Hematopoietic multipotent progenitor cell treated with erythropoietin and hydrocortisone succinate and interleukin-3 and kit ligand, for 6 days (in vitro differentiated cells): ENCODE measurements at regions not wholly inside any gene's neighbourhood (a gene's known extent, or its start where the extent isn't known, plus 50 kb on each side); places are given as distances from the start of the nearest gene placed in this dataset.

ENCODE experiments used
- DNase-seq: peaks from one replicate; pipeline ENCODE4 v3.0.0-alpha.2; 2015

GRCh38 chr14:104444159-104445030, 135.2 kb upstream of the C14orf180 start:
- DNase-seq: no peak

GRCh38 chr14:104445086-104445485, 134.5 kb upstream of the C14orf180 start:
- no peak for DNase-seq

DNA sequence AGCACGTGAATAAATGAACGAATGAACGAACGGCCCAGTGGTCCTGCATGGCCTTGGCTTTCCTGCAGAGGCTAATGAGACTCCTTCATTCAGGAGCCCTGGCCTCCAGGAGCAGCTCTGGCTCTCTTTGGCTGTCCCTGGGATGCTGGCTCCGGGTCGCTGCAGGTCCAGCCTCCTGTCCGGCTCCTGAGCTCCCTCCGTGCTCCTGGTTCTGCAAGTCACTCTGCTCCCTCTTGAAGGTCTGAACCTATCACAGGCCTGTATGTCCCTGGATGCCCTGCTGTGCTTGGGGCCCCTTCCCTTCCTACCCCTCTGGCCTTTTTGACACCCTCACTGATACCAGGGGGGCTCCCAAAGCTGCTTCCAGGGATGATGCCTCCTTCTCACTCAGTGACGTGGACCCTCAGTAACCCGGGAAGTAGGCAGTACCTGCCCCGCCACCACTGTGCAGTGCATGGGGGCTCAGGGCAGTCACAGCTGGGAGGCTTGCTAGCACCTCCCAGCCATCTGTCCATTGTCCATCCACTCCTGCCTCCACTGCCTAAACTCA, 133.7 kb upstream of the C14orf180 start:
- DNase-seq: no peak

- no peak for DNase-seq
Observed at GRCh38 chr14:104446611-104447010, 133.0 kb upstream of the C14orf180 start.

DNA sequence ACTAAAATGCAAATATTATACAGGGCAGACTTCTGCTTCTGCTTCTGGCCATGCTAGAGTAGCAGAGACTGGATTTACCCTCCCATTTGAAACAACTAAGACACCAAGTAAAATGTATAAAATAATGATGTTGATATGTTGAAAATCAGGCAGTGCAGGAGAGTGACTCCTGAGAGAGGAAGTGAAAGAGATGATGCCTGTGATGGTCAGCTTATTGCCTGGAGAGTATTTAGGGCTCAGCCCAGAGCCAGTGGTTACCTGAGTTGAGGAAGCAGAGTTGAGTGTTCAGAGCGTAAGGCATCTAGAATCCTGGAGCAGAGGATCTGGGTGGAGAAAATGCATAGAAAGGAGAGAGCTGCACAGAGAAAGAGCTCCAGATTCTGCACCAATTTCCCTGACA, 131.8 kb upstream of the C14orf180 start:
- no peak for DNase-seq

- no peak for DNase-seq
Observed at GRCh38 chr14:104448321-104448720, 131.2 kb upstream of the C14orf180 start.

GRCh38 chr14:104448721-104449120, 130.8 kb upstream of the C14orf180 start:
- DNase-seq: no peak

DNA sequence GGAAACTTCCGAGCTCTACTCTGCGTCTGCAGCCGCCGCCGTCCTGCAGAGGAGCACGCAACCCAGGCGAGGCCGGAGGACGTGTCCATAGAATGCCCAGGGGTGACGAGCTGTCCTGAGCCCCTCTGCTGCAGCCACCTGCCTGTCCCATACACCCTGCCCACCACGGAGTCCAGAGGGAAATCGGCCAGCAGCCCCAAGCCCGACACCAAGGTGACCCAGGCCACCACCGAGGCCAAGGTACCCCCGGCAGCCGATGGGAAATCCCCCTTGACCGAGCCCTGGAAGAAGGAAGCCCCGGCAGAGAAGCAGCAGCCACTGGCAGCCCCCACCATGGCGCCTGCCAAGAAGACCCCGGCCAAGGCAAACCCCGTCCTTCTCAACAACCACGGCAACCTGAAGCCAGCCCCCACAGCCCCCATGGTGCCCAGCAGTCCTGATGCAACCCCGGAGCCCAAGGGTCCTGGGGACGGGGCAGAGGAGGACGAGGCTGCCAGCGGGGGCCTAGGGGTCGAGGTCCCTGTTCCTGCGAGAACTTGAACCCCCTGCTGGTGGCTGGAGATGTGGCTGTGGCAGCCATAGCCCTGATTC, 128.7 kb upstream of the C14orf180 start:
- DNase-seq: no peak

GRCh38 chr14:104451474-104451873, 128.1 kb upstream of the C14orf180 start:
- no peak for DNase-seq

GRCh38 chr14:104458845-104459244, 120.7 kb upstream of the C14orf180 start:
- no peak for DNase-seq

DNA sequence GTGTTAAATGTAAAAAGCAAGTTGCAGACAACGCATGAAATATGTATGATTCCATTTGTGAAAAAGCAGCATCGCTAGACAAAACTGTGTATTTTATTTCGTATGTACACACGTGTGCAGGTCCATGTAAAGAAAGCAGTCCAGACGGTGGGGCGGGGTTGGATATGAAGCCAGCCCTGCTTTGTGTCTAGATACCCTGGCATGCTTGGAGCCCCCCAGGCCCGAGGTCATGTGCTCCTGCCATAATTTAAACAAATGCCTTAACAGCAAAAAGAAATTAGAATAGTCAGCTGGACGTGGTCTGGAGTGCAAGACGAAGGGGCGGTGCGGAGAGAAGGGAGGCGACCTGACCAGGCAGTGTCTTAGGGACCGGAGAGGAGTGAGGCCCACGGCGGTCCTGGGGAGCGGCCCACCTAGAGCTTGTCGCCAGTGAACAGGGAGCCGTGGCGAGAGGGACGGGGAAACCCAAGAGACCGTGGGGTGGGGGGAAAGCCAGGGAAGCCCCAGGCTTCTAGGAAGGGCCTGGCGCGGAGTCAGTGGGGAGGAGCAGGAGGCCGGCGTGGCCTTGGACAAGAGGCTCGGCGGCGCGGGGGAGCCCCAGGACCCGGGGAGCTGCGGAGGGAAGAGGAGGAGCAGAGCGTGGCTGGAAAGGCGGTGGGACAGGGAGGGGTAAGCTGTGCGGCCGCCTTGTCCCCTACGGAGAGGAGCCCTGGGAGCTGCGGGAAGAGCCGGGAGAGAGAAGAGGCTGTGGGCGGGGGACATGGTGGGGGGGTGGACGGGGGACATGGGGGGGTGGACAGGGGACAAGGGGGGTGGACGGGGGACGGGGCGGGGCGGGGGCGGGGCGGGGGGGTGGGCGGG, 118.5 kb upstream of the C14orf180 start:
- no peak for DNase-seq

DNA sequence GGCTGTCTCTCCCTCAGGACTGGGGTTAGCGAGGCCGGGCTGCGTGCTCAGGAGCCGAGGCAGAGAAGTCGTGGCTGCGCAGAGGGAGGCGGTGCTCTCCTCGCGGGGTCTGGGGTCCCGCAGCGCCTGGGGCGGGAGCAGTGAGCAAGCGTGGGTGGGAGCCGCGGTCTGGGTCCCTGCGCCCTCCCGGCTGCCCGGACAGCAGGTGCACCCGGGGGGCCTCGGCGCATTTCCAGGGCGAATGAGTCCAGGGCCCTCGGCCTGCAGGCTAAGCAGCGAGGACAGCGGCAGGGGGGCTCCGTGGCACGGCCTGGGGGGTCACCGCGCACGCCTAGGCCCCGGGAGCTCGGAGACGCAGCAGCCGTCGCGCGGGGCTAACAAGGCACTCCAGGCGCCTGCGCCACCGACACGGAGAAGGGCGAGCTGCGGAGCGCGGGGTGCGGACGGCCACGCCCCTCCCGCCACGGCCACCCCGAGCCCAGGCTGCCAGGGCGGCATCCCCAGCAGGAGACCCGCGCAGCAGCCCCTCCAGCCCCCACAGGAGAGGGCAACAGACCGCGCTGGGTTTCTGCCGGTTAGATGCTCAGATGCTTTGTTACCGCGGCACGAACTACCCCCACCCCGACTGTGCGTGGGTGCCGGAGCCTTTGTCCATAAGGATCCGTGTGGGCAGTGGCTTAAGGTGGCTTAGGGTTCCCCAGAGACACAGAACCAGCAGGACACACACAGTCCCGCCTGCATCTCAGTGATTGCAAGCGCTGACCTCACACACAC, 117.7 kb upstream of the C14orf180 start:
- DNase-seq: no peak

DNA sequence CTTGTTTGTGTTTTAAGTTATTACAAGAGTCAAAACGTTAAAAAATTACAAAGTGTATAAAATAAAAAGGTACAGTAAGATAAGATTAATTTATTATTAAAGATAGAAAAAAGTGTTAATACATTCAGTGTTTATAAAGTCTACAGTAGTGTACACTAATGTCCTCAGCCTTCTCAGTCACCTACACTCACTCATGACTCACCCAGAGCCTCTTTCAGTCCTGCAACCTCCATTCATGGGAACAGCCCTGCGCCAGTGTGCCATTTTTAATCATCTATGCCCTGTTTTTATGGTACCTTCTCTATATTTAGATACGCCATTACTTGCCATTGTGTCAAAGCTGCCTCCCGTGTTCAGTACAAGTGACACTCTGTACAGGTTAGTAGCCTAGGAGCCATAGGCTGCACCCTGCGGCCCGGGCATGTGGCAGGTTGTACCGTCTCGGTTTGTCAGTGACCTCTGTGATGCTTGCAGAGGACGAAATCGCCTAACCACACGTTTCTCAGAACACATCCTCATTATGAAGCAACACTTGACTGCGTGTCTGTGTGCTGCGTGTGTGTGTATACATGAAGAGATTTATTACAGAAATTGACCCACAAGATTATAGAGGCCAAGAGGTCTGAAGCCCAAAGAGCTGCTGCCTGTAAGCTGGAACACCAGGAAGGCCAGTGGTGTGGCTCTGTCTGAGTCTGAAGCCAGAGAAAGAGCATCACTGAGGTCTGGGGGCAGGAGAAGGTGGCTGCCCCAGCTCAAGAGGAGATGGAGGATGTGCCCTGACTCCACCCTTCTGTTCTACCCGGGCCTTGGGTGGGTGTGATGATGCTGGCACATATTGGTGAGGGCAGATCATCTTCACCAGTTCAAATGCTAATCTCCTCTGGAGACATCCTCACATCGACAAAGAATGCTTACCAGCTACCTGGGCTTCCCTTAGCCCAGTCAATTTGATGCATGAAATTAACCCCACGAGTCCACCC, 116.6 kb upstream of the C14orf180 start:
- DNase-seq: no peak

- no peak for DNase-seq
Observed at GRCh38 chr14:104464907-104465306, 114.7 kb upstream of the C14orf180 start.

DNA sequence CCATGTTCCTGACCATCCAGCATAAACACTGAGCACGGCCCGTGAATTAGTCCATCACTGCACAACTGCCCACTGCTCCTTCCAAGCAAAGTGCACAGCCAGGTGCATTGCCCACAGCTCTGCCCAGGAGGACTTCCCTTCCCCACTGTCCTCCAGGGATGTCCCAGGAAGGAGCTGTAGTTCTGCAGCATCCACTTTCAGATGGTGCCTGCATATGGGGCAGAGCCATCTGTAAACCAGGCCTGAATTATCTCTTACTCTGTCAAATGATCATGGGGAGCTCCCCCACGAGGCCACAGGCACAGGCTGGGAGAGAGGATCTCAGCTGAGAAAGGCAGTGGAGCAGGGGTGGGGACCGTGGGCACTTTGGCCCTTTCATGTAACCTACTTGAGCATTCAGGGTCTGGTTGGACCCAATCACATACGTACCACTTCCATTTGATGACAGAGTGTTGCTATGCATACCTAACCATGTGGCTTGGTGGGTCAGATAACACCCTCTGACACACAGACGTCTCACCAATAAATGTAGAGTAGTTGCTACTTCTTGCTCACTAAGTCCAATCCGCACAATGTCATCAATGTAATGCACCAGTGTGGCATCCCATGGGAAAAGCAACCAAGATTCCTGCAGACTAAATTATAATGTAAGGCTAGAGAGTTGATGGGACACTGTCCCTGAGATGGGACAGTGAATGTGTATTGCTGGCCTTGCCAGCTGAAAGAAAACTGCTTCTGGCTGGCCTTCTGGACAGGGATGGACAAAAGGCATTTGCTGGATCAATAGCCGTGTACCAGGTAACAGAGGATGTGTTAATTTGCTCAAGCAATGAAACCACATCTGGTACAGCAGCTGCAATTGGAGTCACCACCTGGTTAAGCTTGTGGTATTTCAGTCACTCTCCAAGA, 113.8 kb upstream of the C14orf180 start:
- no peak for DNase-seq

- DNase-seq: no peak
Observed at GRCh38 chr14:104467236-104467635, 112.3 kb upstream of the C14orf180 start.

GRCh38 chr14:104467641-104468040, 111.9 kb upstream of the C14orf180 start:
- DNase-seq: no peak

DNA sequence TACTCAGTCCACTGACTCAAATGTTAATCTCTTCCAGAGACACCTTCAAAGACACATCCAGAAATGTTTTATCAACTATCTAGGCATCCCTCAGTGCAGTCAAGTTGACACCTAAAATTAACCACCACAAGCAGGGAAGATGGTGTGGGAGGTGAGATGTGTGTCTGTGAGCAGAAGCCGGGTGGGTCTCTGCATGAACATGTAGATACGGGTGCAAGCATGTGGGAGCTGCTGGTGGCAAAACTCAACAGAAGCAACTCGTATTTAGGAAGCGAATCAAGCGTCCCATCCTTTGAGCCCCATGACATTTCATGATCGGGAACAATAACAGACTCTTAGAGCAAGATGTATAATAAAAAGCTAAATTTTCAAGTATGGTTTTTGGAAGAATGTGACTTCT, 110.0 kb upstream of the C14orf180 start:
- DNase-seq: no peak

DNA sequence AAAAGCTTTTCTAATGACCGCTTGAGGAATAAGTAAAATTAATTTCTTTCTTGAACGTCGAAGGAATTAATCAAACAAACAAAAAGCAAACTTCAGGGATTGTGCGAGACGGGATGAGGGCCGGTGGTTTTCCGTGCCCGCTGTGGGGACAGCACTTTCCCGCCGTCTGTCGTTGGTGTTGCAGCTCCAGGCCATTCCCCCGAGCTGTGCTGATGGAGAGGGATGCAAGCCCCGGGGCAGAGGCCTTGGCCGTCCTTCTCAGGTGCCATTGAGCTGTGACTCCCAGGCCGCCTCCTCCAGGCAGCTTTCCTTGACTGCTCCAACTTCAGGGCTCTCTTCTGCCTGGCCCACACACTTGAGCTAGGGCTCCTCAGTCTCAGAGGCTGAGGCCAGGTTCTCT, 109.0 kb upstream of the C14orf180 start:
- DNase-seq: no peak

GRCh38 chr14:104471114-104471513, 108.5 kb upstream of the C14orf180 start:
- no peak for DNase-seq
